C4-2B (cell line): ENCODE measurements at regions not wholly inside any gene's neighbourhood (a gene's known extent, or its start where the extent isn't known, plus 50 kb on each side); places are given as distances from the start of the nearest gene placed in this dataset.

Source experiments
- H3K27ac ChIP-seq: fragments of 450-650 bp; 2 replicates; pipeline ENCODE4 v1.5.1; 2017
- ZFX ChIP-seq: fragments of 450-650 bp; IDR thresholded peaks from 2 replicates; pipeline ENCODE4 v1.6.1; 2017
- TF ChIP-seq, protein P1 (sequence below): fragments of 450-650 bp; conservative IDR thresholded peaks from 2 replicates; pipeline ENCODE4 v1.5.1; 2017; ENCODE audit warnings: mild to moderate bottlenecking

DNA sequence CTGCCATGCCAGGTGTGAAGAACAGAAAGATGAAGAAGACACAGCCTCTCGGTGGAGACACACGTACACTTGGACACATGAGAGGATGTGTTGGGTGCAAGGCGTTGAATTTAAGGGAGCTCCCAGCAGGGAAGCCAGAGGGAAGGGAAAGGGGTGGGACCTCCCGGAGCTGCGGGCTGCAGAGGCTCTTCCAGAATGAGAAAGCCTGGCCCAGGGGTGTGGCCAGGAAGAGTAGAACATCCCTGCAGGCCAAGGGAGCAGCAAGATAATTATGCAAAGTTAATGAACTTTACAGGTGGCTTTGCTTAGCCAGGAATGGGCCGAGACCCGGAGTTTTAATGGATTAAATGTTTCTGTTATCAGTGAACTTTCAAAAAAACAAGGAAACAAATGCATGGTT is 270.3 kb downstream of the KLF6 start:
- no peak overlapping the region for H3K27ac ChIP-seq
- TF ChIP-seq ZFX, result no peak
- TF ChIP-seq, protein P1, sequence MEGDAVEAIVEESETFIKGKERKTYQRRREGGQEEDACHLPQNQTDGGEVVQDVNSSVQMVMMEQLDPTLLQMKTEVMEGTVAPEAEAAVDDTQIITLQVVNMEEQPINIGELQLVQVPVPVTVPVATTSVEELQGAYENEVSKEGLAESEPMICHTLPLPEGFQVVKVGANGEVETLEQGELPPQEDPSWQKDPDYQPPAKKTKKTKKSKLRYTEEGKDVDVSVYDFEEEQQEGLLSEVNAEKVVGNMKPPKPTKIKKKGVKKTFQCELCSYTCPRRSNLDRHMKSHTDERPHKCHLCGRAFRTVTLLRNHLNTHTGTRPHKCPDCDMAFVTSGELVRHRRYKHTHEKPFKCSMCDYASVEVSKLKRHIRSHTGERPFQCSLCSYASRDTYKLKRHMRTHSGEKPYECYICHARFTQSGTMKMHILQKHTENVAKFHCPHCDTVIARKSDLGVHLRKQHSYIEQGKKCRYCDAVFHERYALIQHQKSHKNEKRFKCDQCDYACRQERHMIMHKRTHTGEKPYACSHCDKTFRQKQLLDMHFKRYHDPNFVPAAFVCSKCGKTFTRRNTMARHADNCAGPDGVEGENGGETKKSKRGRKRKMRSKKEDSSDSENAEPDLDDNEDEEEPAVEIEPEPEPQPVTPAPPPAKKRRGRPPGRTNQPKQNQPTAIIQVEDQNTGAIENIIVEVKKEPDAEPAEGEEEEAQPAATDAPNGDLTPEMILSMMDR, result no peak

DNA sequence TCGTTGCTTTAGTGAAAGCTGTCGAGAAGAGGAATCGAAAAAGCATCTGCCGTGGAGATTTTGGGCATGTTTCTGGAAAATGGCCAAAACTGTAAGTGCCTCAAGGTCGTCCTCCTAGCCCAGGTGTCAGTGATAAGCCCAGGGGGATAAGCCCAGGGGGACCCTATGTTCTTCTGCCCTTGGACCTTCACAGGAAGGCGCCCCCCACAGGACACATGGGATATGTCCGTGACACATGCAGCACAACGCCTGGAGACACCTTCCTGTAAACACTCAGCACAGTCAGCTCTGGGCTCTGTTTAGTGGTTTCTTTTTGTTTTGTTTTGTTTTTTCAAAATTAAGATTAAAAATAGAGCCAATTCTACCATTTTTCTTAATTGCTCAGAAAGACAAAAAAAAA is 272.7 kb downstream of the KLF6 start:
- TF ChIP-seq, protein P1, result peak; percentile 24
- TF ChIP-seq ZFX, result no peak
- no peak overlapping the region for H3K27ac ChIP-seq

DNA sequence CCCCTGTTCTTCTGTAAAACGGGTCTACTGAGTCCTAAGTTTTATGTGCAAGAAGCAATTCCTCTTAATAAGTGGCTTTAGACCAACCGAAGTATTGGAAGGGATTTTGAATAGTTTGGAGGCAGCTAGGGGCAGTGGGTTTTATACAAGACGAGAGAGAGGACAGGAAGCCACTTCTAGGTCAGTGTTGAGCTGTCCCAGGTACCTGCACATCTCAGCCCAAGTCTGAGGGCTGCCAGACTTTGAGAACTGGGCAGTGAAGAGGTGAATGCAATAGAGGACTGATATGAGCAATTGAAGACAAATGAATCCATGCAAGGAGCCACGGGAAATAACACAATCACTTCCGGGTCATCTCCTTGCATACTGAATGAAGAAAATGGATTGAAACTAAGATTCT is 273.5 kb downstream of the KLF6 start:
- no peak overlapping the region for H3K27ac ChIP-seq
- no peak for TF ChIP-seq ZFX
- TF ChIP-seq, protein P1, result no peak

DNA sequence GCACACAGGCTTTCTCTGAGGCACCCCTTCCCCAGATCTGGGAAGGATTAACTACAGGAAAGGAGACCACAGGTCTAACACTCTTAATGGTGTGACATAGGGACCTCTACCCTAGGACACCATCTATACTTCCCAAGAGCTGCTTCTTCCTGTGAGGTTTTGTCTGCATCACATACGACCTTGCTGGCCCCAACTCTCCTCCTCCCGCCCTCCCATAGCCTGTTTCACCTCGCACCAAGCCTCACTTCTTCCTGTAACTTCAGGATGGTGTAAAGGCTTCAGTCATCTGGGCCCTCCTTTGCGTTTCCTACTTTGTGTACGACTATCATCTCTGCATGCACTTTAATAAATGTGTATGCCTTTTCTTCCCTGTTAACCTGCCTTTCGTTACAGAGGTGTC is 274.3 kb downstream of the KLF6 start:
- no peak overlapping the region for H3K27ac ChIP-seq
- TF ChIP-seq, protein P1, result no peak
- TF ChIP-seq ZFX, result no peak

DNA sequence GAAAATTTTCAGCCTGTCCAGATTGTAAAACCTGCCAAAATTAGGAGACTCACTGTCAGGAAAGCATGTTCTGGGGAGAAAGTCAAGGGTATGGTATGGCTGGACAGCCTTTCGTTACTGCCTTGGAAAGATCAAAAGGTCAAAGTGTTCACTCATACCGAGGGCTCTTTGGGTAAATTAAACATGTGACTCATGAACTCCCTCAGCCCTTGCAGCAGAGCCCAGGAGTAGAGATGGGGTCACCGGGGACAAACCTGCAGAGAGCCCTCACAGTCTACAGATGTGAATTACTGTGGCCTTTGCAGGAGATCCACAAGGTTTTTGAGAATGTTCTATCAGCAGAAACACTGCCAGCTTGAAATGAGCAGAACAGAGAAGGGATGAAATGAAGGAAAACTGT is 275.7 kb downstream of the KLF6 start:
- TF ChIP-seq, protein P1, result no peak
- no peak for TF ChIP-seq ZFX
- no peak overlapping the region for H3K27ac ChIP-seq

DNA sequence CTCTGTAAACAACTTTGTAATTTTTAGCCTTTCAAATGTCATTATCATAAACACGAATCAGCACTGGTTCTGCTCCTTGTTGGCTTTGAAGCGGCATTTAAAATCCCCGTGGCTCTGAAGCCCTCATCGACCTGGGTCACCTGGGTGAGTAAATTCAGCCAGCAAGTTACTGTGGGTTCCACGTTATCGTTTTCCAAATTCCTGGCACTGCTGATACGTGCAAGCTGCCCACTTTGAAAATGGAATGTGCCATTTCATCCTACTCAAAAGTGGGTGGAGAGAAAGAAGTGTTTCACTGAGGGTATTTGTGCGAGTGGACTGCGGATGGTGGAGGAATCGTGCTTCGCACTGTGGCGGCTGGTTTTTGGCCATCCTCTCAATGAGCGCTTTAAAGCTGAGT is 281.7 kb downstream of the KLF6 start:
- H3K27ac ChIP-seq, result no peak overlapping the region
- TF ChIP-seq, protein P1, result no peak
- TF ChIP-seq ZFX, result no peak

DNA sequence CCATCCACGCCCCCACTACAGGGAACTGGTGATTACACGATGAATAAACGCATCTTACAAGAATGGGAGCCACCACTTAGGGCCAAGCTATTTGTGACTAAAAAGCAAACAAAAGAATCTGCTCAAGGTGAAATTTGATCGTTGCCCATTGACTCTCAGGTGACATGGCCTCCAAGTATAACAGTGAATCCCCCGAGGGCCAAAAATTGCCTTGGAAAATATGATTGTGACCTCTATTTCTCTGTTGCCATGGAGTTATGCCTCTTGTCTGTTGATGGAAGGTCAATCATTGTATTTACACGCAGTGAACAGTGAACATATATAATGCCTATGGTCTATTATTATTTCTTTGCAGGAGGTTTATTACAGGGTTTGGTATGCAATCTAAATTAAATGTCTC is 282.3 kb downstream of the KLF6 start:
- TF ChIP-seq, protein P1, result no peak
- no peak for TF ChIP-seq ZFX
- H3K27ac ChIP-seq, result no peak overlapping the region
